MM.1S (cell line): ENCODE measurements at regions not wholly inside any gene's neighbourhood (a gene's known extent, or its start where the extent isn't known, plus 50 kb on each side); places are given as distances from the start of the nearest gene placed in this dataset.

Experiments used
- EZH2 ChIP-seq: fragments of 300-600 bp; sonication (generic); optimal IDR thresholded peaks from 2 replicates; pipeline ENCODE3; 2017; ENCODE audit warnings: low read depth, mild to moderate bottlenecking, antibody characterized with exemption, low read length, mixed read lengths
- EZH2phosphoT487 ChIP-seq: fragments of 300-600 bp; sonication (generic); IDR thresholded peaks from 2 replicates; pipeline ENCODE4 v1.6.1; 2018; ENCODE audit warnings: antibody characterized with exemption, low read length
- TF ChIP-seq, protein P1 (sequence below): fragments of 300-600 bp; sonication (generic); IDR thresholded peaks from 2 replicates; pipeline ENCODE4 v1.5.1; 2016; ENCODE audit warnings: antibody characterized with exemption, low read length, mixed read lengths

DNA sequence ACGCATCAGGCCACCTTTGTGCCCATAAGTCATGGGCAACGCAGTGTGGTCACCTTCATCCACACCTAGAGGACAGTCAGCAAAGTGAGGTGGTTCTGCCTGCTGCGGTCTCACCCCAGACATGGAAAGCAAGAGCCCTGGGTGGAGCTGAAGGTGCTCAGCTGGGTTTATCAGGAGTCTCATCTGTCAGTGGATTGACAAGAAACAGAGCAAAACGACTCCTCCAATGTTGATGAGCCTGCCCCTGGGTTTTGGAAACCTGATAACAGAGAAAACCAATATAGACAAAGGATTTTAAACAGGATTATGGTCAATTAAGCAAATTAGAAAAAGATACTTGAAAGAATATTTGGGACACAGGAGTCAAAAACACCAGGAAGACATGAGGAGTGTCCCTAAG, 229.3 kb upstream of the PRSS58 start:
- TF ChIP-seq EZH2, result no peak
- TF ChIP-seq, protein P1, sequence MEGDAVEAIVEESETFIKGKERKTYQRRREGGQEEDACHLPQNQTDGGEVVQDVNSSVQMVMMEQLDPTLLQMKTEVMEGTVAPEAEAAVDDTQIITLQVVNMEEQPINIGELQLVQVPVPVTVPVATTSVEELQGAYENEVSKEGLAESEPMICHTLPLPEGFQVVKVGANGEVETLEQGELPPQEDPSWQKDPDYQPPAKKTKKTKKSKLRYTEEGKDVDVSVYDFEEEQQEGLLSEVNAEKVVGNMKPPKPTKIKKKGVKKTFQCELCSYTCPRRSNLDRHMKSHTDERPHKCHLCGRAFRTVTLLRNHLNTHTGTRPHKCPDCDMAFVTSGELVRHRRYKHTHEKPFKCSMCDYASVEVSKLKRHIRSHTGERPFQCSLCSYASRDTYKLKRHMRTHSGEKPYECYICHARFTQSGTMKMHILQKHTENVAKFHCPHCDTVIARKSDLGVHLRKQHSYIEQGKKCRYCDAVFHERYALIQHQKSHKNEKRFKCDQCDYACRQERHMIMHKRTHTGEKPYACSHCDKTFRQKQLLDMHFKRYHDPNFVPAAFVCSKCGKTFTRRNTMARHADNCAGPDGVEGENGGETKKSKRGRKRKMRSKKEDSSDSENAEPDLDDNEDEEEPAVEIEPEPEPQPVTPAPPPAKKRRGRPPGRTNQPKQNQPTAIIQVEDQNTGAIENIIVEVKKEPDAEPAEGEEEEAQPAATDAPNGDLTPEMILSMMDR, result no peak
- TF ChIP-seq EZH2phosphoT487, result no peak
